GM12891 (cell line): ENCODE measurements at regions not wholly inside any gene's neighbourhood (a gene's known extent, or its start where the extent isn't known, plus 50 kb on each side); places are given as distances from the start of the nearest gene placed in this dataset.

Source experiments
- DNase-seq: peaks from one replicate; pipeline ENCODE4 v3.0.0; 2011; ENCODE audit warnings: low spot score; ENCODE audit not compliant: insufficient read length
- FAIRE-seq: peaks from 2 replicates; lab custom pipeline; 2011; peaks lifted over from hg19 to GRCh38; lab: Jason Lieb, UNC
- PAX5 ChIP-seq: IDR thresholded peaks from 2 replicates; pipeline ENCODE4 v1.6.1; 2011; ENCODE audit warnings: low read length, moderate library complexity, mild to moderate bottlenecking; ENCODE audit not compliant: insufficient read depth, severe bottlenecking
- POLR2A ChIP-seq: IDR thresholded peaks from 2 replicates; pipeline ENCODE4 v1.6.1; 2011; ENCODE audit warnings: low read depth, low read length, control low read depth
- POLR2AphosphoS5 ChIP-seq: IDR thresholded peaks from 2 replicates; pipeline ENCODE4 v1.6.1; 2011; ENCODE audit warnings: low read depth, low read length, control low read depth
- POU2F2 ChIP-seq: IDR thresholded peaks from 2 replicates; pipeline ENCODE4 v1.6.1; 2011; ENCODE audit warnings: low read depth, mild to moderate bottlenecking, control low read depth, low read length, moderate library complexity
- SPI1 ChIP-seq: IDR thresholded peaks from 2 replicates; pipeline ENCODE4 v1.6.1; 2011; ENCODE audit warnings: low read depth, low read length, control low read depth
- TAF1 ChIP-seq: IDR thresholded peaks from 2 replicates; pipeline ENCODE4 v1.6.1; 2011; ENCODE audit warnings: low read depth, low read length, control low read depth

DNA sequence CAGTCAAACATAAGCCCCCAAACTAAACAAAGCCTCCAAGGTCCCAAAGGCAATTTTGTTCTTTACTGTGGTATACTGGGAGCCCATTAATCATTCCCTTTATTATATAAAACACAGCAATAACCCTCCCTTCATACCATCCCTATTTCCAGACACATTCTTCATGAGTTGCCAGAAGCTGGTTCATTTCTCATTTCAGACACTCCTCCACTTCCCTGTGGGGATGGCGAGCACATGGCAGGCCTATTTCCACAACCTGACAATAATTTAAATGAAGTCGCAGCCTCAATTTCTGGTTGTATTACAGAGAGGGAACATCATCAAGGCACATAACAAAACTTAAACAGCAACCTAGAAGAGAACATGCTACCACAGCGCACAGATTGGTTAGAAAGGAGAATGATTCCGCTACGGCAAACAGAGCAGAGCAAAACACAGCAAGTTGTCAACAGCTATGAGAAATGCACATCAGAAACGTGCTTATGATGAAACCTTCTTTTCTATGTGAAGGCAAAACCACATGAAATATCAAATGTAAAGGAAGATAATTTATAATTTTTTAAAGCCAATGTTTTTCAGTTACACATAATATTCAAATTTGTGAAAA lies 63.3 kb upstream of the ARHGEF3 start:
- no peak for DNase-seq
- FAIRE-seq, result no peak
- TF ChIP-seq SPI1 (no peak), POLR2A (no peak), POLR2AphosphoS5 (no peak), PAX5 (no peak), POU2F2 (no peak), TAF1 (no peak)

DNA sequence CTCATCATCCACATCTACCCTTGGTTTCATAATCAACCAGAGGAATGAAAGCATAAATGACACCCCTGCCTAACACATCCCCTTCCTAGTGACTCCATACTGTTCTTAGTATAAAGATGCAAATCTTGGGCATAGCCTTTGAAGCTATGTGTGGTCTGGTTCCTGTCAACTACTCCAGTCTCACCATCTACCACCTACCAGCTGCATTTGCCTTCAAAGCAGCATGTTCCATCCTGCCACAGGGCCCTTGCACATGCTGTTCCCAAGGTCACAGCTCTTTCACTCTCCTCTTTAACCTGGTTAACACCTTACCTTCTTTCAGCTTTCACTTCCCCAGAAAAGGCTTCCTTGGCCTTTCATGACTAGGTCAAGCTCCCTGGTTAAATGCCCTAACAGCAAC lies 62.3 kb upstream of the ARHGEF3 start:
- DNase-seq (no peak), FAIRE-seq (peak; percentile 80)

DNA sequence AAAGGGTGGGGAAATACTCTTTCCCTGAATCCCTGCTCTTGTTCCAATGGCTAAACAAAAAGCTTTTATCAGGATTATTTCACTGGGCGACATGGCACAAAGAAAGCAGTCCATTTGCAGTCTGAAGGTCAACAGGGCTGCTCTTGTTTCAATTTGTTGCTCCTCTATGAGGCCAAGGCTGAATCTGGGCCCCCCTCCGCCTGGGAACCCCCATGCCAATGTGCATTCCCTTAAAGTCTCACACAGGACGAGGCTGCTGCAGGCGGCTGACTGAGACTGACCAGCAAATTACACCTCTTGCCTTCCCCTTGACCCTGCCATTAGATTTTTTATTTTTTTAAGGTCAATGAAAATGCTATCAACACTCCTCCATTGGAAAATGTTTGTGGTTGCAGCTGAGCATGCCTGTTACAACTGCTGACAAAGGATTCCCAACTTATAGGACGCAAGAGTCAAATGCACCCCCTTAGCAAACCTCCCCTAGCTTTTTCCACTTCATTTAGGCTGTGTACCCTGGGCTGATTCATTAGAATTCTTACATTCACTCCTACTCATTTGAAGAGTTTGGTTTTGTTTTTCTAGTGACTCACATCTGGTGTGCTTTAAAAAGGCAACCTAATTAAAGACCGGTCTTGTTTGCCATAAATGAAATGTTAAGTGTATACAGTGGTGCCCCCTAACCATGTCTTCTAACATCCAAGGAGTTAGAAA lies 60.8 kb upstream of the ARHGEF3 start:
- FAIRE-seq, result no peak
- DNase-seq, result no peak
- no peak for TF ChIP-seq SPI1
- TF ChIP-seq POLR2AphosphoS5, result no peak
- TF ChIP-seq TAF1, result no peak
- no peak for TF ChIP-seq PAX5

More for the DNA sequence above, 62.3 kb upstream of the ARHGEF3 start:
- TF ChIP-seq SPI1 (peak; percentile 77), POLR2AphosphoS5 (no peak), POU2F2 (no peak), PAX5 (no peak), POLR2A (no peak)

DNA sequence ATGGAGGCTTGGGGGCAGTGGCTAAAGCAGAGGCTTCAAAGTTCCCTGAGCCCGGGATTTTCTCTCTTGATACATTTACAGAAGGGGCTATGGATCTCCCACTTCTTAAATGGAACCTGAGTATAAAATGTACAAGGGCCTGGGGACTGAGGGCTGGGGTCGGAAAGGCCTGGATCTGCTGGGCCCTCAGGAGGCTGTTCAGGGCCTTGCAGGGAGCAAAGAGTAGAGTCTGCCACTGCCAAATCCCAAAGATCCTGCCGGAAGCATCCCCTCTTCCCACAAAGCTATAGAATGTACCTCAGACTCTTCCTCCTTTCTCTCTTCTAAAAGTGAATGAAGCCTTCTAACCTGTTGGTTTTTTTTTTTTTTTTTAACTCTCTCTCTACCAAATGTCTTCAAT lies 59.8 kb upstream of the ARHGEF3 start:
- FAIRE-seq, result no peak
- DNase-seq, result no peak
- TF ChIP-seq PAX5 (no peak), POLR2A (no peak), POLR2AphosphoS5 (no peak), SPI1 (no peak), POU2F2 (no peak)

DNA sequence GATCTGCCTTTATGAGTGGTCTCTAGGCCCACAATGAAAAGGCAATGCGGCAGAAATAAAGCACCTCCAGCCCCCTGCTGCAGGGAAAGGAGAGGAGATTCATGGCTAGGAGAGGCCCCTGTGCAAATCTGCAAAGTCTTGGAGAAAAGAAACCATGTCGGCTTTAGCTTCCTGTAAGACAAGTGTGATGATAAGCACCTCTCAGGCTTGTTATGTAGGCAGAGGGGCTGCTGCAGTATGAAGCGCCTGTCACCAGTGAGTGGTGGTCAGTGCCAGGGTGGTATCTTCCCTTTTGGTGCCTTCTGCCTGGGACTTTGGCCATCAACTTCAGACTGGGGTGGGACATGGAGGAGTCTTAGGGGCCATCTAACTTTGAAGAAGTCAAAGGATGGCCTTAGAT lies 59.2 kb upstream of the ARHGEF3 start:
- no peak for FAIRE-seq
- TF ChIP-seq POU2F2 (no peak), SPI1 (no peak), PAX5 (no peak), POLR2AphosphoS5 (no peak), POLR2A (no peak), TAF1 (no peak)
- DNase-seq, result no peak

DNA sequence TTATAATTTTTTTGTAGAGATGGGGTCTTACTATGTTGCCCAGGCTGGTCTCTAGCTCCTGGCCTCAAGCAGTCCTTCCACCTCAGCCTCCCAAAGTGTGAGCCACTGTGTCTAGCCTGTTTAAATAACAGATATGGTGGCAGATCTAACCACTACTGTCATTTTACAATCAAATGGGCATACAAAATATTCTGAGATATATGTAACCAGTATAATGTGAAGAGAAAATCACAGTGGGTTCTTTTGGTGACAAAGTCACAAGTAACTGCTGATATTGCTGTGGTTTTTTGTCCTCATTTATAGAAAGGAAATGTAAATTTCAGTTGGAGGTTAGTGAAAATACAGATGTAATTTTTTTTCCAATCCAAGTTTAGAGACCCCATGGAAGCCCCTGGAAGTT lies 58.6 kb upstream of the ARHGEF3 start:
- no peak for TF ChIP-seq POLR2AphosphoS5
- no peak for TF ChIP-seq POLR2A
- no peak for TF ChIP-seq TAF1
- TF ChIP-seq SPI1, result no peak
- TF ChIP-seq PAX5, result no peak
- FAIRE-seq, result no peak
- DNase-seq, result no peak

DNA sequence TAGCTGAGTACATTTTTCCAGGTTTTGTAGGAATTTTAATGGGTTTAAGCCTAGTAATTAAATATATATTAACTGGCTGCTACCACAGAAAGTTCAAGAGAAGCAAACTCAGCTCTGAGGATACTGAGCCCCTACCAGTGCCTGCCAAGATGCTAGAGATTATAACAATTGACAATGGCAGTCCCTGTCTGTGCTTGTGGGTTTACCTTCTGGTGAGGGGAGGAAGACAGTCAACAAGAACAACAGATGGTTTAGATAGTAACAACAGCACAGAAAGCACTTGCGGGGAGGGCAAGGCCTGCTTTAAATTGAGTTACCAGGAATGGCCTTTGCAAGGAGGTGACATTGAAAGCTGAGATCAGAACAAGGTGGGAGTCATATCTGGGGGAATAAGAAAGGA lies 56.6 kb upstream of the ARHGEF3 start:
- FAIRE-seq, result no peak
- DNase-seq, result no peak
- TF ChIP-seq POLR2AphosphoS5 (no peak), PAX5 (no peak), SPI1 (no peak), TAF1 (no peak), POU2F2 (no peak), POLR2A (no peak)

DNA sequence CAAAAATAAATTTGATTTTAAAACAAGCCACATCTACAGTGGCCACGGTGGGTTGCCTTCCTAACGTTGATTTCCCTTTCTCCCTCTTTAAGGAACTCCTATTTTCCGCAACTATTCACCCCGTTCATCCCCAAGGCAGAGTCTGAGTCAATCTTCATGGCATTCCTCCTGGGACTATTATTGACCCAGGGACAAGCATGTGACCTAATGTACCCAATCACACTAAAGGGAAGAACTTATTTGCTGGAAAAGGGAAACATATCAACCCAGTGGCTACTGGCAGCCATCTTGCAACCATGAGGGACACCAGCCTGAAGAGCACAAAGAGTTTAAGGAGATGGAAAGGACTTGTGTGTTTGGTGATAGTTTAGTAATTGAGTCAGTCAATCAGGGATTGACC lies 55.4 kb upstream of the ARHGEF3 start:
- FAIRE-seq (no peak), DNase-seq (no peak)
- TF ChIP-seq TAF1 (no peak), PAX5 (no peak), POLR2AphosphoS5 (no peak), SPI1 (no peak)

DNA sequence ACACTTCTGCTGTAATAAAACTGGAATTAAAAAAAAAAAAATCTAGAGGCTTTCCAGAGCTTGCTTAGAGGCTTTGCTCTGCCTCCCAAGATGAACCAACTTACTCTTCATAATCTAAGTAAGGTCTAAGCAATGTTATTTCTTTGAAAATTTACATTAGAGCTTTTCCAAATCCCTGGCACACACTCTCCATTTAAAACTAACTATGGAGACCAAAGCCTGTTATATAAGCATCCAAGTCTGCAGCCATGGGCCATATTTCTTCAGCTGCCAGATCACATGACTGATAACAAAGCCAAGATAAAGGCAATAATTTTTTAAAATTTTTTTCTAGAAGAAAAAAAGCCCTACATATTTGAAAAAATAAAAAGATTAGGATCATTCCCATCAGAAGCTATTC lies 55.0 kb upstream of the ARHGEF3 start:
- no peak for FAIRE-seq
- DNase-seq, result no peak
- TF ChIP-seq TAF1 (no peak), PAX5 (no peak), POLR2A (no peak), POU2F2 (no peak), POLR2AphosphoS5 (no peak), SPI1 (no peak)
